Dendritic cell treated with granulocyte-macrophage colony-stimulating factor and Interleukin-4, amounts not matched to agents 40 ng/mL and 50 ng/mL, for 4 days (primary cell): ENCODE measurements at regions not wholly inside any gene's neighbourhood (a gene's known extent, or its start where the extent isn't known, plus 50 kb on each side); places are given as distances from the start of the nearest gene placed in this dataset.
"Not testable (repeated sequence)": the region's sequence is repeated elsewhere in the genome, so short reads cannot be mapped to it uniquely, and the experiment has no call there.

Experiments
- H3K27ac Mint-ChIP-seq: one replicate; pipeline ENCODE4 v1.8.0; 2022; ENCODE audit warnings: mild to moderate bottlenecking, mixed read lengths
- H3K27me3 Mint-ChIP-seq: one replicate; pipeline ENCODE4 v1.8.0; 2022; ENCODE audit warnings: mild to moderate bottlenecking, mixed read lengths
- H3K36me3 Mint-ChIP-seq: one replicate; pipeline ENCODE4 v1.8.0; 2022; ENCODE audit warnings: low read depth, mixed read lengths
- H3K4me1 Mint-ChIP-seq: one replicate; pipeline ENCODE4 v1.8.0; 2022; ENCODE audit warnings: low read depth, mixed read lengths
- H3K4me3 Mint-ChIP-seq: one replicate; pipeline ENCODE4 v1.8.0; 2022; ENCODE audit warnings: mild to moderate bottlenecking, moderate library complexity, mixed read lengths
- H3K9me3 Mint-ChIP-seq: one replicate; pipeline ENCODE4 v1.8.0; 2022; ENCODE audit warnings: mixed read lengths
- intact Hi-C: fragments of 100-400 bp; cut with micrococcal nuclease; formaldehyde crosslinking; loops from one replicate; pipeline ENCODE4 v1.15.0; 2022

DNA sequence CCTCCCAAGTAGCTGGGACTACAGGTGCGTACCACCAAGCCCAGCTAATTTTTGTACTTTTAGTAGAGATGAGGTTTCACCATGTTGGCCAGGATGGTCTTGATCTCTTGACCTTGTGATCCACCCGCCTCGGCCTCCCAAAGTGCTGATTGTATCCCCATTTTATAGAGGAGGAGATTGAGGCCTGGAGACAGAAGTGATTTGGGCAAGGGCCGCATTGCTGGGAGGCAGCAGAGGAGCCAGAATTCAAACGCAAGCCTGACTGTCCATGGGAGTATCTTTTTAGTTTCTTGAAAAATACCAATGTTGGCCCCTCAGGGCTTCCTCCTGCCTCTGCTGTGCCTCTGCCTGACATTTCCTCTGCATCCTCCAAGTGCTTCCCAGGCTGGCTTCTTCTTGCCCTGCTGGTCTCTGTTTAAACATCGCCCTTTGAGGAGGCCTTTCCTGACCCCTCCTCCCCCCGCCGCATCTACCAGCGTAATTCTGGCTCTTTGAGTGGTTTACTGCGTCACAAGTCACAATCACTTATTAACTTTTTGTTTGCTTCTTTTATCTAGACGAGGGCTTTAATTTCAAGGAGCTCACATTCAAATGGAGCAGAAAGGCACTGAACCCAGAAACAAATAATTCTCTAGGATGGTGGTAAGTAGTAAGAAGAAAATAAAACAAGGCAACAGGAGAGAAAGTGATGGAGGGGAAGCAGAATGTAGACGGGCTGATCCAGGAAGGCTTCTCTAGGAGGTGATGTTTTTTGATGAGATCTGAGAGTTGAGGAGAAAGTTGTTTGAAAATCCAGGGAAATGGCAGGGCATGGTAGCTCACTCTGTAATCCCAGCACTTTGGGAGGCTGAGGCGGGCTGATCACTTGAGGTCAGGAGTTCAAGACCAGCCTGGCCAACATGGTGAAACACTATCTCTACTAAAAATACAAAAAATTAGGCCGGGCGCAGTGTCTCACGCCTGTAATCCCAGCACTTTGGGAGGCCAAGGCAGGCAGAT lies 91.0 kb upstream of the MED13L start:
- intact Hi-C loops: no loop called here
- Mint-ChIP-seq H3K27me3 (peaks cover 1% of the 10 kb centered on the region), H3K4me3 (no peak overlapping the region), H3K27ac (no peak overlapping the region), H3K9me3 (no peaks in the 10 kb centered on the region), H3K36me3 (no peaks in the 10 kb centered on the region), H3K4me1 (peaks cover 10% of the 10 kb centered on the region)

DNA sequence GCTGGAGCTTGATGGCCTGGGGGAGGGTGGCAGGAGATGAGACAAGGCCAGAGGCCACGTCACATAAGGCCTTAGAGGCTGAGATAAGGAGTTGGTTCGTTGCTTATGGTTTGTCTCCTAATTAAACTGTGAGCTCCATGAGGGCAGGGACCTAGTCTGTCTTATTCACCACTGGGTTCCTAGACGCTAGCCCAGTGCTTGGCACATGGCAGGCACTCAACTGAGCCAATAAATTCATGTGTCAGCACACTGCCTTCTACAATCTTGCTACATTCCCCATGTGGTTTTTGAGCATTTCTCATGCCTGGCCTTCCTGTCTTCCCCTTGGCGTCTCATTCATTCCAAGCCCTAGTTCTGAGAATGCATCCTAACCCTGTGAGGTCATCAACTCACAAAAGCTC lies 92.5 kb upstream of the MED13L start:
- intact Hi-C loops: no loop called here
- Mint-ChIP-seq H3K4me3 (no peak overlapping the region), H3K27me3 (peaks cover 3% of the 10 kb centered on the region), H3K9me3 (peaks cover under 1% of the 10 kb centered on the region), H3K36me3 (no peaks in the 10 kb centered on the region), H3K4me1 (peaks cover 12% of the 10 kb centered on the region), H3K27ac (no peak overlapping the region)

- intact Hi-C loops: no loop called here
- Mint-ChIP-seq H3K4me3 (no peak overlapping the region), H3K27ac (no peak overlapping the region), H3K27me3 (peaks cover 3% of the 10 kb centered on the region), H3K9me3 (peaks cover 7% of the 10 kb centered on the region), H3K4me1 (peaks cover 10% of the 10 kb centered on the region), H3K36me3 (no peaks in the 10 kb centered on the region)
Measured at GRCh38 chr12:116370886-116371580, 93.5 kb upstream of the MED13L start.

- H3K36me3 Mint-ChIP-seq: no peaks in the 10 kb centered on the region
- no peak overlapping the region for H3K4me3 Mint-ChIP-seq
- peaks cover 7% of the 10 kb centered on the region for H3K9me3 Mint-ChIP-seq
- no peak overlapping the region for H3K27ac Mint-ChIP-seq
- intact Hi-C loops: no loop called here
- peaks cover 19% of the 10 kb centered on the region for H3K4me1 Mint-ChIP-seq
- peaks cover 7% of the 10 kb centered on the region for H3K27me3 Mint-ChIP-seq
Measured at GRCh38 chr12:116372815-116373214, 95.3 kb upstream of the MED13L start.

- H3K4me3 Mint-ChIP-seq: no peak overlapping the region
- intact Hi-C loops: no loop called here
- no peaks in the 10 kb centered on the region for H3K36me3 Mint-ChIP-seq
- H3K27me3 Mint-ChIP-seq: peaks cover 7% of the 10 kb centered on the region
- H3K4me1 Mint-ChIP-seq: peaks cover 19% of the 10 kb centered on the region
- H3K9me3 Mint-ChIP-seq: peaks cover 7% of the 10 kb centered on the region
- no peak overlapping the region for H3K27ac Mint-ChIP-seq
Measured at GRCh38 chr12:116373572-116374206, 96.2 kb upstream of the MED13L start.

DNA sequence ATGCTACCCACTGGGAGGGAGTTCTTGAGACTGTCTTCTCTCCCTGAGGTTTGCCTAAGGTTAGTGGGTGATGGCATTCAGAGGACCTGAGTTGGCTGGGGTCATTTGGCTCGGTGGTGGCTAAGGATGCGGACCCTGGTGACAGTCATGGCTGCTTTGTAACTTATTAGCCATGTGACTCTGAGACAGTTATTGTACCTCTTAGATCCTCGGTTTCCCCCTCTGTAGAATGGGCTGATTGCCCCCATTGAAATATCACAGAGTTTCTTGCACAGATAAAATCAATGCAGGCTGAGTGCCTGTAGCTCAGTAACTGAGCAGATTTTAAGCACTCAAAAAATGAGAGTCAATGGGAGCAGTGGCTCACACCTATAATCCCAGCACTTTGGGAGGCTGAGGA lies 96.7 kb upstream of the MED13L start:
- H3K4me1 Mint-ChIP-seq: peaks cover 19% of the 10 kb centered on the region
- H3K4me3 Mint-ChIP-seq: no peak overlapping the region
- peaks cover 7% of the 10 kb centered on the region for H3K9me3 Mint-ChIP-seq
- intact Hi-C loops: no loop called here
- H3K27ac Mint-ChIP-seq: no peak overlapping the region
- no peaks in the 10 kb centered on the region for H3K36me3 Mint-ChIP-seq
- H3K27me3 Mint-ChIP-seq: peaks cover 7% of the 10 kb centered on the region

DNA sequence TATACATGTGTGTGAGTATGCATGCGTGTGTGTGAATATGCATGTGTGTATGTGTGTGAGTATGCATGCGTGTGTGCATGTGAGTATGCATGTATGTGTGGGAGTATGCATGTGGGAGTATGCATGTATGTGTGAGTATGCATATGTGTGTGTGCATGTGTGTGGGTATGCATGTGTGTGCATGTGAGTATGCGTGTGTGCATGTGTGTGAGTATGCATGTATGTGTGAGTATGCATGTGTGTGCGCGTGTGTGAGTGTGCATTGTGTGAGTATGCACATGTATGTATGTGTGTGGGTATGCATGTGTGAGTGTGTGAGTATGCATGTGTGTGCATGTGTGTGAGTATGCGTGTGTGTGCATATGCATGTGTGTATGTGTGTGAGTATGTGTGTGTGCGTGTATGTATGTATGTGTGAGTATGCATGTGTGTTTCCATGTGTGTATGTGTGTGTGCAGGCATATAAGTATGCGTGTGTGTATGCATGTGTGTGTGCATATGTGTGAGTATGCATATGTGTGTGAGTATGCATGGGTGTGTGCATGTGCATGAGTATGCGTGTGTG lies 97.9 kb upstream of the MED13L start:
- H3K27ac Mint-ChIP-seq: no peak overlapping the region
- no peak overlapping the region for H3K4me3 Mint-ChIP-seq
- no peaks in the 10 kb centered on the region for H3K36me3 Mint-ChIP-seq
- H3K27me3 Mint-ChIP-seq: peaks cover 11% of the 10 kb centered on the region
- H3K4me1 Mint-ChIP-seq: peaks cover 30% of the 10 kb centered on the region
- H3K9me3 Mint-ChIP-seq: peaks cover 7% of the 10 kb centered on the region
- intact Hi-C loops: no loop called here

DNA sequence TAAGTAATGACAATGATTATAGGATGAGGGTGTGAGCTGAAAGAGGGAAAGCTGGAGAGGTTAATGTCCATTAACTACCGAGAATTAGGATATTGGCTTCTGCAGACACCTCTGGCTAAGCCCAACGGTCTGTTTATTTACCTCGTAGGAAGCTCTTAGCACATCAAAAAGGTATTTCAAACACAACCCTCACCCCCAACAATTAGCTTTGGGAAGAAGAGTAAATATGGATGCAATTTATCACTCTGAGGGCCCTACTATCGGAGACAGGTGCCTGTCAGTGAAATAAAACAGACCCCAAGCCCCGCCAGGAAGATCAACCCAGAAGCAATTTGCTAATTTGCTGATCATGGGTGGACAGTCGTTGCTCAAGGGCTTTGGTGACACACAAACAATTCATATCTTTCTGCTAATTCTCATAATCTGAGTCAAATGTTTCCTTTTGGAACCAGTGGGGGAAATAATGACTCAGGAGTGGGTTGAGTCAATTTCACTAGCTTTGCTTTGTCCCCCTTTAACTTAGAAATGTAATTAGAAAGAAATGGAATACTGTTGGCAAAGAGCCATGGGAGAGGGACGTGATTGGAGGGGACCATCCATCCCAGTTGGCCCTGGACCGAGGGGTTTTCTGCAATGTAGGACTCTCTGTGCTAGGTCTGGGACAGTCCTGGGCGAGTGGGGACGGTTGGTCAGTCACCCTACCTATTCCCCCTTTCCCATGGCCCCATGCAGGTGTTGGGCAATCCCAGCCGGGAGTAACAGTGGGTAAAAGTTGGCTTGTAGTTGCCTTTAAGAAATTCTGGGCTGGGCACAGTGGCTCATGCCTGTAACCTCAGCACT lies 99.1 kb upstream of the MED13L start:
- Mint-ChIP-seq H3K4me1 (peaks cover 42% of the 10 kb centered on the region), H3K27ac (no peak overlapping the region), H3K27me3 (peaks cover 21% of the 10 kb centered on the region), H3K36me3 (no peaks in the 10 kb centered on the region), H3K9me3 (peaks cover 7% of the 10 kb centered on the region), H3K4me3 (no peak overlapping the region)
- intact Hi-C loops: no loop called here

GRCh38 chr12:116377194-116377571 lies 99.7 kb upstream of the MED13L start:
- Mint-ChIP-seq H3K4me1 (peaks cover 48% of the 10 kb centered on the region), H3K27me3 (peaks cover 27% of the 10 kb centered on the region)
- H3K27ac Mint-ChIP-seq, H3K36me3 Mint-ChIP-seq, H3K4me3 Mint-ChIP-seq, H3K9me3 Mint-ChIP-seq, intact Hi-C loops: not testable (repeated sequence)

GRCh38 chr12:116378002-116378401 lies 100.5 kb upstream of the MED13L start:
- Mint-ChIP-seq H3K27me3 (peaks cover 34% of the 10 kb centered on the region), H3K9me3 (peaks cover 7% of the 10 kb centered on the region), H3K4me3 (no peak overlapping the region), H3K36me3 (no peaks in the 10 kb centered on the region), H3K4me1 (peaks cover 53% of the 10 kb centered on the region), H3K27ac (no peak overlapping the region)
- intact Hi-C loops: no loop called here

GRCh38 chr12:116380108-116380507 lies 102.6 kb upstream of the MED13L start:
- peaks cover 6% of the 10 kb centered on the region for H3K9me3 Mint-ChIP-seq
- H3K27ac Mint-ChIP-seq: peak overlapping the region; percentile 52
- H3K27me3 Mint-ChIP-seq: peaks cover 43% of the 10 kb centered on the region
- no peaks in the 10 kb centered on the region for H3K36me3 Mint-ChIP-seq
- intact Hi-C loops: loop anchor here (10.0 kb wide), 1 partner anchor 45 kb away; no protein-coding TSS in a partner anchor
- no peak overlapping the region for H3K4me3 Mint-ChIP-seq
- peaks cover 54% of the 10 kb centered on the region for H3K4me1 Mint-ChIP-seq

DNA sequence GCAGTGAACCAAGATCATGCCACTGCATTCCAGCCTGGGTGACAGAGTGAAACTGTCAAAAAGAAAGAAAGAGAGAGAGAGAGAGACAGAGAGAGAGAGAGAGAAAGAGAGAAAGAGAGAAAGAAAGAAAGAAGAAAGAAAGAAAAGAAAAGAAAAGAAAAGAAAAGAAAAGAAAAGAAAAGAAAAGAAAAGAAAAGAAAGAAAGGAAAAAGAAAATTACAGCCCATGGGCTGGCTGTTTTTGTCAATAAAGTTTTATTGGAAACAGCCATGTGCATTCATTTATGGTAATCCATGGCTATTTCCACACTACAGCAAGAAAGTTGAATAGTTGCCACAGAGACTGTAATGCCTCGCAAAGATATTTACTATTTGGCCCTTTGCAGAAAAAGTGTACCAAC lies 103.2 kb upstream of the MED13L start:
- Mint-ChIP-seq H3K27ac (peak overlapping the region; percentile 52), H3K4me1 (peaks cover 57% of the 10 kb centered on the region), H3K27me3 (peaks cover 44% of the 10 kb centered on the region)
- not testable (repeated sequence) for H3K9me3 Mint-ChIP-seq, H3K4me3 Mint-ChIP-seq, H3K36me3 Mint-ChIP-seq
- intact Hi-C loops: loop anchor here (10.0 kb wide), 1 partner anchor 46 kb away; no protein-coding TSS in a partner anchor

GRCh38 chr12:116381240-116381743 lies 103.8 kb upstream of the MED13L start:
- H3K36me3 Mint-ChIP-seq: no peaks in the 10 kb centered on the region
- no peaks in the 10 kb centered on the region for H3K9me3 Mint-ChIP-seq
- intact Hi-C loops: loop anchor here (10.0 kb wide), 1 partner anchor 46 kb away; no protein-coding TSS in a partner anchor
- no peak overlapping the region for H3K27ac Mint-ChIP-seq
- H3K27me3 Mint-ChIP-seq: peaks cover 46% of the 10 kb centered on the region
- no peak overlapping the region for H3K4me3 Mint-ChIP-seq
- H3K4me1 Mint-ChIP-seq: peaks cover 60% of the 10 kb centered on the region
